Kidney glomerular epithelial cell (primary cell): ENCODE measurements at regions not wholly inside any gene's neighbourhood (a gene's known extent, or its start where the extent isn't known, plus 50 kb on each side); places are given as distances from the start of the nearest gene placed in this dataset.
"Not testable (repeated sequence)": the region's sequence is repeated elsewhere in the genome, so short reads cannot be mapped to it uniquely, and the experiment has no call there.

Experiments
- DNase-seq: peaks from one replicate; lab custom pipeline; 2025; lab: John Stamatoyannopoulos, UW

GRCh38 chr7:93739424-93739823, 151.1 kb downstream of the TFPI2 start:
- DNase-seq, result no peak

GRCh38 chr7:93737953-93738352, 152.6 kb downstream of the TFPI2 start:
- no peak for DNase-seq

- DNase-seq, result peak; percentile 10
These were observed 153.7 kb downstream of the TFPI2 start for GRCh38 chr7:93736668-93737369.

DNA sequence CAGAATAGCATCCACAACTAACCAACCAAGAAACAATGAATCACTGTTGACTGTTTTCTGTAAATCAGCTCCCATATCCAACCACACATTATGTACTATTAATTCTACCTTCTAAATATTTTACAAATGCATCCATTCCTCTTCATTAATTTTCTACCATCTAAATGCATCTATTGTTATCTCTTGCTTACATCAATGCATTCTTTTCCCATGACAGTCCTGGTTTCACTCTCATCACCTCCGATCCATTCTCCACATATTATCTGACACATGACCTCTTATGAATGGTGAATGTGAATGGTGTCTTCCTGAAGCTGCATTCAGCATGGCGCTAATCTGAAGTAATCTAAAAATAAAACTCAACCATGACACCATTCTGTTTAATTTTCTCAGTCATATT, 153.8 kb upstream of the CALCR start:
- peak; percentile 93 for DNase-seq

- DNase-seq, result no peak
These were observed 151.4 kb upstream of the CALCR start for GRCh38 chr7:93725954-93726353.

DNA sequence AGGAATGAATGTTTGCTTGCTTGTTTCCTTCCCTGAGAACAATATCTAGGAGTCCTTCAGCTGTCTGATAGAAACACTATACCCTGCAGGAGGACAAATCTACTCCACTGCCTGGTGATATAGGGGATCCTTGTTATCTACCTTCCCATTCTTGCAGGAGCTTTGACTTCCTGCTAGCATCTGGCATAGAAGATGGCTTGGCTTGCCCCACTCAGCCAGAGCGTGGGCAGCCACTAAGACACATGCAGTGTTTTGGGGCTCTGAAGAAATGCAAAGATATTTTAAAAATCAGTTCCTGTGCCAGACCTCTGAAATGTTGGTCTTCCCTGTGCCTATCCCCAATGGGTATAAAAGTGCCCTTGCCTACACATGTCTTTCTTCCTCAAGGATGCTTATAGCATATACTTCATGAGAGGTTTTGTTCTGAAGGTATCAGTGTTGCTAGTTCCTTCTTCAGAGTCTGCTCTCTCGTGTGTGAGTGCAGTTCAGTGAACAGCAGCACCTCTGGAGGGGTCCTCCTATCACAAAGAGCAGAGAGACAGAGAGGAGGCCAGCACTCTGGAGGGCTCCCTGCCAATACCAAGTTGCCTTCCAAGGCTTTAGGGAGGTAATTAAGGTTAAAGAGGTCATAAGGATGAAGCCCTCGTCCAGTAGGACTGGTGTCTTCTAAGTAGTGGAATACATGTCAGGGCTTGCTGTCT, 149.1 kb upstream of the CALCR start:
- DNase-seq, result no peak

DNA sequence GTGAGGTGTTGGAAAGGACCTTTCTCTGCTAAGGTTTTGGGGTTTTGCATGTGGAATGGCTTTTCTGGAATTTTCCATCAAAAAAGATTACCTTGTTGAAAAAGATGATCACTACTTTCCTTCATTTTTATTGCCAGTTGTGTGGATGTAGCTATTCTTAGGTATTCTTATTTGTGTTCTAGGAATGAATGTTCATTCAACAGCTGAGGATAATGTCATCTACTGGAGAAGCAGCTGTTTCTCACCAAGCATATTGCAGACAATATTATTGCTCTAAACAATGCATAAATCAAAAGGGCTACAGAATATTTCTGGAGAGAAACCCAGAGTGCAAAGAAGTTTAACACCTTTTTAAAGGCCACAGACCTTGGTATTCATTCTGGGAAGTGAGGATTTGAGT, 145.6 kb upstream of the CALCR start:
- no peak for DNase-seq

DNA sequence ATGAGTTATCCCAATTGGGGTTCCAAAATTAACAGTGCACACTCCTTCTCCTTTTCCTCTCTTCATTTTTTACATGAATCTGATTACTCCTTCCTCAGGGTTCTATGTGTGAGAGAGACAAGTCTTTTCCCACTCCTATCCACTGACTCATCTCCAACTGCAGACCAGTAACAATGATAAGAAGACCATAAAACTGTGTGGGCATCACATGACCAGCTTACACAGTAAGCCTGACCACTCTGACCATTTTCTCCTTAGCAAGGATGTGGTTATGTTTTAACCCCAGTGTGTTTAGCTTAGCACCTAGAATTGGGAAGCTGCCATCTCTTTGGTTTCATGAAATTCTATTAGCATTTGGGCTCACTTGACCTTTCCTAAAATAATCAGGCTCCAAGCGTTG, 145.0 kb upstream of the CALCR start:
- peak; percentile 92 for DNase-seq

DNA sequence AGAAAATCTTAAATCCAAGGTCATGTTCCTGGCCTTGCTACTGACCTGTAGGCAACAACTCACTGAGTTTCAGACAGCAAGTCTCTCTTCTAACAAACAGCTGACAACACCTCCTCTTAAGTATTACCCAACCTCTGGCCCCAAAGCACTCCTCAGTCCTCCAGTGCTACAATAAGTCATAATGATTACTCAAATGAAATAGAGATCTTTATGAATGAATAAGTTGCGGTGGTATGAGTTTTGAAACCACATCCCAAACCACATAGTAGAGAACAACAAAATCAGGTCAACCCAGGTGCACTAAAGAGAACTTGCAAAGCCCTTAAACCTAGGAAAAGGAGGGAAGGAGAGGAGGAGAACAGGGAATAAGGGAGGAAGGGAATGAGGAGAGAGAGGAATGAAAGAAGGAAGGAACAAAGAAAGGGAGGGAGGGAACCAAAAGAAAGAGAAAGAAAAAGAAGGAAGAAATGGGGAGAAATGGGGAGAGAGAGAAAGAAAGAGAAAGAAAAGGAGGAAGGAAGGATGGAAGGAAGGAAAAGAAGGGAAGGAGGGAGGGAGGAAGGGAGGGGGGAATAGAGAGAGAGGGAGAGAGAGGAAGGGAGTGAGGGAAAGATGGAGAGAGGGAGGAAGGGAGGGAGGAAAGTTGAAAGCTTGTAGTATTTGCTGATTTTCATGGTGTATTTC, 142.8 kb upstream of the CALCR start:
- DNase-seq, result peak; percentile 52

- peak; percentile 21 for DNase-seq
These were observed 140.7 kb upstream of the CALCR start for GRCh38 chr7:93715234-93715633.

DNA sequence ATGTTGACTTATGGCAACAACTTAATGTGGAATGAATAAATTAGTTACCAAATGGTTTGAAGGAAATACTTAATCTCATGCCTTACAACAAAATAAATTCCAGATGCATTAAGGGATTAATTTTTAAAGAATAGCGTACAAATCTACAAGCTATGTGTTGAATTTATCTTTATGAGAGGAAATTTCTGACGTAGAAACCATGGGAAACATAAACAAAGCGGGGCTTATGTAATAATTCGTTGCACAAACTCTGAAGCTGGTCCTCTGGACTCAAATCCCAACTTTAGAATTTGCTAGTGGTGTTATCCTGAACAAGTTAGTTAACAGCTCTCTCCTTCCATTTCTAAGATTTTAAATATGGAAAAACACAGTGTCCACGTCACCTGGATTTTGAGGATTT, 137.4 kb upstream of the CALCR start:
- DNase-seq, result no peak

GRCh38 chr7:93708255-93708654, 133.7 kb upstream of the CALCR start:
- not testable (repeated sequence) for DNase-seq

- DNase-seq, result no peak
These were observed 132.7 kb upstream of the CALCR start for GRCh38 chr7:93707249-93707648.

DNA sequence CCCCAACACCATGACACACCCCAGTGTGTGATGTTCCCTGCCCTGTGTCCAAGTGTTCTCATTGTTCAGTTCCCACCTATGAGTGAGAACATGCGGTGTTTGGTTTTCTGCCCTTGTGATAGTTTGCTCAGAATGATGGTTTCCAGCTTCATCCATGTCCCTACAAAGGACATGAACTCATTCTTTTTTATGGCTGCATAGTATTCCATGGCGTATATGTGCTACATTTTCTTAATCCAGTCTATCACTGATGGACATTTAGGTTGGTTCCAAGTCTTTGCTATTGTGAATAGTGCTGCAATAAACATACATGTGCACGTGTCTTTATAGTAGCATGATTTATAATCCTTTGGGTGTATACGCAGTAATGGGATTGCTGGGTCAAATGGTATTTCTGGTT, 131.6 kb upstream of the CALCR start:
- DNase-seq, result not testable (repeated sequence)

GRCh38 chr7:93704217-93704616, 129.7 kb upstream of the CALCR start:
- no peak for DNase-seq

DNA sequence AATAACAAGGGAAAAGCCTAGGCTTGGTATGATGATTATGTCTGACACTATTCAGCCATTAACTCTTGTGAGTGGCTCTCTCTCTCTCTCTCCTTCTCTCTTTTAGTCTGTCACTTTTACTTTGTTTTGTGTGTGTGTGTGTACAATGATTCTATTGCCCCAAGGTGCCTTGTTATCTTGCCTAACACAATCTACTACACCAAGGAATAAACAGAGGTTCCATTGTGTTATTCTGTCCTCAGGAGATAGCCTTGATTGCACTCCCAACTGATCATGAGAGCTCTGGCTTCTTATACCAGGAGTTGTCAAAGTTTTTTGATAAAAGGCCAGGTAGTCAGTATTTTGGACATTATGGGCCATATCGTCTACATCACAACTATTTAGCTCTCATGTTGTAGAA, 123.4 kb upstream of the CALCR start:
- no peak for DNase-seq

GRCh38 chr7:93693796-93694195, 119.3 kb upstream of the CALCR start:
- DNase-seq, result no peak

DNA sequence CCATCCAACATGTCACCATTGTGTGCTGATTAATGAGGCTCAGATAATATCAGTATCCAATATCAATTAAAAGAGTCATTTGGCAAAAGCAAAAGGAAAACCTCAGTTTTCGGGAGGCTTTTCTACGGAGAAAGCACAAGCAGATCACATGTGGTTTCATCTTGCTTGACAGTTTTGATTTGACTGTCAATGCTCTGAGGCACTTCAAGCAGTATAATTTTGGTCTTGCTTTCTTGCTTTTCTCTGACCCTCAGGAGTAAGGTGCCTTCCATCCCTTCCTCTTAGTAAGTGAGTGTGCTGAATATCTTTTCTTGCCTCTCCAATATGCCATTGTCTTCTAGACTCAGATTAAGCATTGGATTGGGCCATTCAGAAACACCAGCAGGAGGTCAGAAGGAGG, 115.5 kb upstream of the CALCR start:
- no peak for DNase-seq

- DNase-seq, result no peak
These were observed 103.7 kb upstream of the CALCR start for GRCh38 chr7:93678185-93678584.

GRCh38 chr7:93663561-93664299, 89.2 kb upstream of the CALCR start:
- DNase-seq, result no peak

GRCh38 chr7:93658163-93658562, 83.6 kb upstream of the CALCR start:
- DNase-seq, result not testable (repeated sequence)

DNA sequence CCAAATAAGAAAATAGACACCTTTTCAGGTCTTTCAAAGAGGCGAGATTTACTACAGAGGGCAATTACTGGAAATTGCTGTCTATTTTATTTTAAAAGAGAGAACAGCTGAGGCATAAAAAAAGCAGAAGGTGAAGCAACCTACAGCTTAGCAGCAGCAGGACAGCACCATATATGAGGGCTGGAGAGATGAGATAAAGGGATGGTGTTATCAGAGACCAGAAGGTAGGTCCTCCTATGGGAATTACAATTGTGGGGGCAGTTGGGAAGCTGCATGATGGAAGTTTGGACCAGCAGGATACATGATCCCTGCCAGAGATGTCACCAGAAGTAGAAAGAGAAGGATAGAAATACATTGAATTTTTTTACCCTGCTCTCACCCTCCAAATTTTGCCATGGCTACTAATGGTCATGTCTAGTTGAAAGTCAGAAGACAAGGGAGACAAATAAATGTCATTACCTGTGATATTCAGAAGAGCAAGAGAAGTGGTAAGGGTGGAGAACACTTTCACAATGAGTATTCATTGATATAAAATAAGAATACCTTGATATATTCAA, 77.2 kb upstream of the CALCR start:
- no peak for DNase-seq
